C4-2B (cell line): ENCODE measurements at regions not wholly inside any gene's neighbourhood (a gene's known extent, or its start where the extent isn't known, plus 50 kb on each side); places are given as distances from the start of the nearest gene placed in this dataset.

ENCODE experiments used
- CTCF ChIP-seq: fragments of 450-650 bp; conservative IDR thresholded peaks from 2 replicates; pipeline ENCODE4 v1.5.1; 2017; ENCODE audit warnings: mild to moderate bottlenecking
- ZFX ChIP-seq: fragments of 450-650 bp; IDR thresholded peaks from 2 replicates; pipeline ENCODE4 v1.6.1; 2017

GRCh38 chr7:3159445-3159844 is 115.8 kb upstream of the CARD11 start:
- TF ChIP-seq CTCF (no peak), ZFX (no peak)
